Mammary epithelial cell (primary cell): ENCODE measurements at regions not wholly inside any gene's neighbourhood (a gene's known extent, or its start where the extent isn't known, plus 50 kb on each side); places are given as distances from the start of the nearest gene placed in this dataset.

ENCODE experiments used
- CTCF ChIP-seq, 2 donors: IDR thresholded peaks in 1 of 2; conservative IDR thresholded peaks in 1 of 2; 2 replicates each; pipeline ENCODE4 v1.5.1; 2011 to 2012; ENCODE audit warnings: inconsistent platforms in 2 of 2, low read length in 2 of 2, mild to moderate bottlenecking in 2 of 2, control low read depth in 1 of 2, low read depth in 1 of 2; ENCODE audit not compliant: insufficient read depth in 1 of 2; ENCODE audit errors: extremely low read depth in 1 of 2
- EZH2 ChIP-seq: IDR thresholded peaks from 2 replicates; pipeline ENCODE4 v1.6.1; 2012; ENCODE audit warnings: low read length, inconsistent platforms, borderline replicate concordance

DNA sequence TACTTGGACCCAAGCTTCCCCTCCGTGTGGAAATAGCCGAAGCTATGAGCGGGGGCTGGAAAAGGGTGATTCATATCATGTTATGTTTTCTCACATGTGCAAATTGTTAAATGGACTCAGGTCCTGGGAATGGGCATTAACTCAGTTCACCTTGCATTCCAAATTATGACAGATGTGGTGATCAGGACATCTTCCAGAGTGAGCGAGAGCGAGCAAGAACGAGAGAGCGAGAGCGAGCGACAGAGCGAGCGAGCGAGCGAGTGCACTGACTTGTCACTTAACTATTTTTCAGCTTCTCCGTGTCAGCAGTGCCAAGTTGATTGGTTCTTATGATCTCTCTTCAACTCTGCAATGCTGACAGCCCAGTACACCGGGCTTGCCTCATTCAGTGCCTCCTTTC is 437.4 kb upstream of the NRSN1 start:
- TF ChIP-seq EZH2 (no peak), CTCF (conservative IDR thresholded peaks at IDR 0.05 in 1 of 2, IDR thresholded peaks at IDR 0.05 in 1 of 2; ENCODE audit: extremely low read depth in 1 of 2, insufficient read depth in 1 of 2, low read depth in 1 of 2, low read length in 2 of 2) (no peak)
